Colonic mucosa (tissue), 4 donors: ENCODE measurements at regions not wholly inside any gene's neighbourhood (a gene's known extent, or its start where the extent isn't known, plus 50 kb on each side); places are given as distances from the start of the nearest gene placed in this dataset.

Experiments
- DNase-seq: peaks from one replicate; pipeline ENCODE4 v3.0.0-alpha.2; 2020
- H3K27ac ChIP-seq: fragments of 200-600 bp; one replicate; pipeline ENCODE4 v1.8.0; 2021
- H3K27me3 ChIP-seq: fragments of 200-600 bp; one replicate; pipeline ENCODE4 v1.8.0; 2021
- H3K36me3 ChIP-seq: fragments of 200-600 bp; one replicate; pipeline ENCODE4 v1.8.0; 2021
- H3K4me1 ChIP-seq: fragments of 200-600 bp; one replicate; pipeline ENCODE4 v1.8.0; 2021; ENCODE audit warnings: mild to moderate bottlenecking
- H3K4me3 ChIP-seq: fragments of 200-600 bp; one replicate; pipeline ENCODE4 v1.8.0; 2021
- H3K9ac ChIP-seq, 2 donors: one replicate each; pipeline ENCODE4 v1.7.0; 2013; ENCODE audit warnings: control low read depth in 2 of 2, low read depth in 2 of 2, low read length in 2 of 2
- H3K9me3 ChIP-seq: fragments of 200-600 bp; one replicate; pipeline ENCODE4 v1.8.0; 2021
- CTCF ChIP-seq: fragments of 200-600 bp; IDR thresholded peaks from one replicate; pipeline ENCODE4 v1.8.0; 2022; ENCODE audit warnings: antibody characterized with exemption, mild to moderate bottlenecking
- intact Hi-C: fragments of 100-400 bp; cut with DNase I; formaldehyde crosslinking; loops from one replicate; pipeline ENCODE4 v1.14.1; 2022
- donor health status: healthy.
- donor health status: DM: no; HTN: no; CAD: no.
- donor health status: DM: no; HTN: no; CAD: no.

GRCh38 chr2:176582176-176582575 is 312.9 kb downstream of the MTX2 start:
- Histone ChIP-seq H3K9ac (no peak overlapping the region), H3K27ac (no peak overlapping the region), H3K27me3 (no peaks in the 10 kb centered on the region), H3K36me3 (no peaks in the 10 kb centered on the region), H3K9me3 (no peaks in the 10 kb centered on the region), H3K4me3 (no peak overlapping the region), H3K4me1 (peaks cover 4% of the 10 kb centered on the region)
- no peak for TF ChIP-seq CTCF
- intact Hi-C loops = no loop called here
- DNase-seq = no peak

GRCh38 chr2:176582990-176583481 is 313.8 kb downstream of the MTX2 start:
- Histone ChIP-seq H3K9me3 (no peaks in the 10 kb centered on the region), H3K36me3 (no peaks in the 10 kb centered on the region), H3K27ac (peak overlapping the region; percentile 4), H3K4me1 (peaks cover 4% of the 10 kb centered on the region), H3K4me3 (no peak overlapping the region), H3K9ac (no peak overlapping the region), H3K27me3 (no peaks in the 10 kb centered on the region)
- TF ChIP-seq CTCF = no peak
- intact Hi-C loops = no loop called here
- DNase-seq = no peak

- Histone ChIP-seq H3K4me3 (no peak overlapping the region), H3K36me3 (no peaks in the 10 kb centered on the region), H3K27me3 (no peaks in the 10 kb centered on the region), H3K27ac (peak overlapping the region; percentile 4), H3K9me3 (no peaks in the 10 kb centered on the region), H3K4me1 (peaks cover 4% of the 10 kb centered on the region), H3K9ac (no peak overlapping the region)
- TF ChIP-seq CTCF = no peak
- intact Hi-C loops = no loop called here
- no peak for DNase-seq
Measured at GRCh38 chr2:176583607-176584006, 314.4 kb downstream of the MTX2 start.

GRCh38 chr2:176584333-176584732 is 315.1 kb downstream of the MTX2 start:
- DNase-seq = peak; percentile 33
- H3K9ac ChIP-seq = no peak overlapping the region
- H3K9me3 ChIP-seq = no peaks in the 10 kb centered on the region
- H3K36me3 ChIP-seq = no peaks in the 10 kb centered on the region
- H3K27ac ChIP-seq = no peak overlapping the region
- H3K4me3 ChIP-seq = no peak overlapping the region
- no peak for TF ChIP-seq CTCF
- intact Hi-C loops = no loop called here
- H3K4me1 ChIP-seq = peaks cover 4% of the 10 kb centered on the region
- no peaks in the 10 kb centered on the region for H3K27me3 ChIP-seq

- Histone ChIP-seq H3K36me3 (no peaks in the 10 kb centered on the region), H3K27ac (no peak overlapping the region), H3K4me1 (no peaks in the 10 kb centered on the region), H3K27me3 (no peaks in the 10 kb centered on the region), H3K9me3 (no peaks in the 10 kb centered on the region), H3K9ac (no peak overlapping the region), H3K4me3 (no peak overlapping the region)
- intact Hi-C loops = no loop called here
- no peak for DNase-seq
- no peak for TF ChIP-seq CTCF
Measured at GRCh38 chr2:176585291-176585690, 316.0 kb downstream of the MTX2 start.

- no peak overlapping the region for H3K27ac ChIP-seq
- no peak for DNase-seq
- TF ChIP-seq CTCF = no peak
- H3K4me3 ChIP-seq = no peak overlapping the region
- no peak overlapping the region for H3K9ac ChIP-seq
- no peaks in the 10 kb centered on the region for H3K36me3 ChIP-seq
- intact Hi-C loops = no loop called here
- H3K27me3 ChIP-seq = no peaks in the 10 kb centered on the region
- no peaks in the 10 kb centered on the region for H3K4me1 ChIP-seq
- H3K9me3 ChIP-seq = no peaks in the 10 kb centered on the region
Measured at GRCh38 chr2:176585791-176586190, 316.5 kb downstream of the MTX2 start.
